HL-60 (cell line): ENCODE measurements at regions not wholly inside any gene's neighbourhood (a gene's known extent, or its start where the extent isn't known, plus 50 kb on each side); places are given as distances from the start of the nearest gene placed in this dataset.

Experiments used
- DNase-seq, 2 experiments: peaks; one replicate each; pipeline ENCODE4 v3.0.0-alpha.2; 2010 to 2020; ENCODE audit warnings: low read depth in 1 of 2, low spot score in 1 of 2
- H3K27ac ChIP-seq: fragments of 250-450 bp; sonication (Bioruptor Pico); replicated peaks from 2 replicates; pipeline ENCODE4 v1.5.1; 2020; ENCODE audit warnings: mild to moderate bottlenecking, moderate library complexity
- H3K27me3 ChIP-seq: fragments of 250-450 bp; sonication (Bioruptor Pico); 2 replicates; pipeline ENCODE4 v1.5.1; 2021; ENCODE audit warnings: mild to moderate bottlenecking, moderate library complexity; ENCODE audit not compliant: insufficient read depth, poor library complexity, severe bottlenecking
- H3K4me3 ChIP-seq: replicated peaks from 2 replicates; pipeline ENCODE4 v1.5.1; 2011; ENCODE audit warnings: mild to moderate bottlenecking, control low read depth, low read length; ENCODE audit not compliant: insufficient read depth
- CTCF ChIP-seq: IDR thresholded peaks from one replicate; pipeline ENCODE4 v1.5.1; 2011; ENCODE audit warnings: low read length, control low read depth, inconsistent platforms; ENCODE audit not compliant: insufficient read depth
- GABPA ChIP-seq: IDR thresholded peaks from 2 replicates; pipeline ENCODE4 v1.6.1; 2012; ENCODE audit warnings: low read depth
- POLR2AphosphoS5 ChIP-seq: IDR thresholded peaks from 2 replicates; pipeline ENCODE4 v1.6.1; 2012; ENCODE audit warnings: low read depth
- REST ChIP-seq: IDR thresholded peaks from 2 replicates; pipeline ENCODE4 v1.6.1; 2012; ENCODE audit warnings: low read depth; ENCODE audit not compliant: insufficient replicate concordance
- SPI1 ChIP-seq: IDR thresholded peaks from 2 replicates; pipeline ENCODE4 v1.6.1; 2012; ENCODE audit warnings: low read depth, mild to moderate bottlenecking, borderline replicate concordance

- Histone ChIP-seq H3K27ac (no peak overlapping the region), H3K4me3 (no peak overlapping the region)
- DNase-seq = no peak
These were observed 184.4 kb downstream of the MRPL39 start for GRCh38 chr21:25422610-25423608.

GRCh38 chr21:25421321-25422028 is 185.8 kb downstream of the MRPL39 start:
- H3K27ac ChIP-seq = no peak overlapping the region
- TF ChIP-seq GABPA = no peak
- TF ChIP-seq POLR2AphosphoS5 = no peak
- no peak for TF ChIP-seq REST
- peak; percentile 30 for TF ChIP-seq CTCF
- no peak for TF ChIP-seq SPI1
- peak; percentile 6 to 61 for DNase-seq
- no peak overlapping the region for H3K4me3 ChIP-seq
- no peaks in the 10 kb centered on the region for H3K27me3 ChIP-seq

More at GRCh38 chr21:25422610-25423608, 184.4 kb downstream of the MRPL39 start:
- TF ChIP-seq POLR2AphosphoS5 = no peak
- no peak for TF ChIP-seq SPI1
- no peak for TF ChIP-seq GABPA
- TF ChIP-seq CTCF = no peak
- no peak for TF ChIP-seq REST
- H3K27me3 ChIP-seq = no peaks in the 10 kb centered on the region

- Histone ChIP-seq H3K27ac (no peak overlapping the region), H3K27me3 (no peaks in the 10 kb centered on the region), H3K4me3 (no peak overlapping the region)
- TF ChIP-seq SPI1 (no peak), POLR2AphosphoS5 (no peak), CTCF (no peak), GABPA (no peak), REST (no peak)
- no peak for DNase-seq
These were observed 186.4 kb downstream of the MRPL39 start for GRCh38 chr21:25420831-25421230.
